ENCODE measurements at regions not wholly inside any gene's neighbourhood (a gene's known extent, or its start where the extent isn't known, plus 50 kb on each side); places are given as distances from the start of the nearest gene placed in this dataset.

DNA sequence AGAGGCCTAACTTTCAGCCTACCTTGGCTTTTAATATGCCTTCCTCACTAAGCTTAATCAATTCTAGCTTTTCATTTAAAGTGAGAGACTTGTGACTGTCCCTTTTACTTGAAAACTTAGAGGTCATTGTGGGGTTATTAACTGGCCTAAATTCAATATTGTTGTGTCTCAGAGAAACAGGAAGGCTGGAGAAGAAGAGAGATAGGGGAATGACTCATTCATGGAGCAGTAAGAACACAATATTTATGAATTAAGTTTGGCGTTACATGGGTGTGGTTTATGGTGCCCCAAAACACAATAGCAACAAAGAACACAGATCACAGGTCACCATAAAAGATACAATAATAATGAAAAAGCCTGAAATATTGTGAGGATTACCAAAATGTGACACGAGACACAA lies 612.1 kb downstream of the TBC1D4 start:
- Histone ChIP-seq H3K27ac (ENCODE audit: low read depth in 1 of 3, low read length in 2 of 3) (no peak overlapping the region), H3K4me3 (ENCODE audit: low read depth in 1 of 3, low read length in 3 of 3) (no peak overlapping the region), H3K36me3 (ENCODE audit: control insufficient read depth in 3 of 3, insufficient read depth in 2 of 3, low read depth in 1 of 3, low read length in 3 of 3) (no peaks in the 10 kb centered on the region), H3K9me3 (ENCODE audit: control insufficient read depth in 2 of 2, insufficient read depth in 1 of 2, low read depth in 1 of 2, low read length in 1 of 2) (no peaks in the 10 kb centered on the region), H3K27me3 (ENCODE audit: control insufficient read depth in 3 of 3, insufficient read depth in 3 of 3, low read length in 3 of 3) (no peaks in the 10 kb centered on the region), H3K4me1 (ENCODE audit: control insufficient read depth in 3 of 3, insufficient read depth in 2 of 3, low read depth in 1 of 3, low read length in 2 of 3) (no peaks in the 10 kb centered on the region)
- FAIRE-seq (no peak), DNase-seq (no peak)
- 59 to 73% (median 65%) methylated on average over 2 of the region's 2 CpGs for WGBS, 3 donors

DNA sequence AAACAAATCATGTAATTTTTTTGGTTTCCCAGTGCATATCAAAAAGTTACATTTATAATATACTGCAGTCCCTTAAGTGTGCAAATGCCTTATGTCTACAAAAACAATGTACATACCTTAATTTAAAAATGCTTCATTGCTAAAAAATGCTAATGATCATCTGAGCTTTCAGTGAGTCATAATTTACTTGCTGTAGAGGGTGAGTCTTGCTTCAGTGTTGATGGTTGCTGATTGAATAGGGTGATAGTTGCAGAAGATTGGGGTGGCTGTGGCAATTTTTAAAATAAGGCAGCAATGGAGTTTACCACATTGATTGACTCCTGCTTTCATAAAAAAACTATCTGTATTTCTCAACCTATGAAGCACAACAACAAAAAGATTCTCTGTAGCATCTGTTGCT lies 613.9 kb downstream of the TBC1D4 start:
- no peaks in the 10 kb centered on the region for H3K27me3 ChIP-seq (ENCODE audit: control insufficient read depth in 3 of 3, insufficient read depth in 3 of 3, low read length in 3 of 3)
- no peaks in the 10 kb centered on the region for H3K36me3 ChIP-seq (ENCODE audit: control insufficient read depth in 3 of 3, insufficient read depth in 2 of 3, low read depth in 1 of 3, low read length in 3 of 3)
- DNase-seq (no peak), FAIRE-seq (no peak)
- H3K27ac ChIP-seq (ENCODE audit: low read depth in 1 of 3, low read length in 2 of 3) = no peak overlapping the region
- H3K9me3 ChIP-seq (ENCODE audit: control insufficient read depth in 2 of 2, insufficient read depth in 1 of 2, low read depth in 1 of 2, low read length in 1 of 2) = no peaks in the 10 kb centered on the region
- no peak overlapping the region for H3K4me3 ChIP-seq (ENCODE audit: low read depth in 1 of 3, low read length in 3 of 3)
- no peaks in the 10 kb centered on the region for H3K4me1 ChIP-seq (ENCODE audit: control insufficient read depth in 3 of 3, insufficient read depth in 2 of 3, low read depth in 1 of 3, low read length in 2 of 3)

GRCh38 chr13:74867460-74867859 lies 614.5 kb downstream of the TBC1D4 start:
- FAIRE-seq (no peak), DNase-seq (no peak)
- Histone ChIP-seq H3K36me3 (ENCODE audit: control insufficient read depth in 3 of 3, insufficient read depth in 2 of 3, low read depth in 1 of 3, low read length in 3 of 3) (no peaks in the 10 kb centered on the region), H3K4me1 (ENCODE audit: control insufficient read depth in 3 of 3, insufficient read depth in 2 of 3, low read depth in 1 of 3, low read length in 2 of 3) (no peaks in the 10 kb centered on the region), H3K27me3 (ENCODE audit: control insufficient read depth in 3 of 3, insufficient read depth in 3 of 3, low read length in 3 of 3) (no peaks in the 10 kb centered on the region), H3K27ac (ENCODE audit: low read depth in 1 of 3, low read length in 2 of 3) (no peak overlapping the region), H3K4me3 (ENCODE audit: low read depth in 1 of 3, low read length in 3 of 3) (no peak overlapping the region), H3K9me3 (ENCODE audit: control insufficient read depth in 2 of 2, insufficient read depth in 1 of 2, low read depth in 1 of 2, low read length in 1 of 2) (no peaks in the 10 kb centered on the region)

GRCh38 chr13:74866101-74866500 lies 615.9 kb downstream of the TBC1D4 start:
- Histone ChIP-seq H3K36me3 (ENCODE audit: control insufficient read depth in 3 of 3, insufficient read depth in 2 of 3, low read depth in 1 of 3, low read length in 3 of 3) (no peaks in the 10 kb centered on the region), H3K27ac (ENCODE audit: low read depth in 1 of 3, low read length in 2 of 3) (no peak overlapping the region), H3K4me3 (ENCODE audit: low read depth in 1 of 3, low read length in 3 of 3) (no peak overlapping the region), H3K27me3 (ENCODE audit: control insufficient read depth in 3 of 3, insufficient read depth in 3 of 3, low read length in 3 of 3) (no peaks in the 10 kb centered on the region), H3K4me1 (ENCODE audit: control insufficient read depth in 3 of 3, insufficient read depth in 2 of 3, low read depth in 1 of 3, low read length in 2 of 3) (no peaks in the 10 kb centered on the region), H3K9me3 (ENCODE audit: control insufficient read depth in 2 of 2, insufficient read depth in 1 of 2, low read depth in 1 of 2, low read length in 1 of 2) (no peaks in the 10 kb centered on the region)
- whole genome bisulfite sequencing, 3 donors = 10 to 27% (median 16%) methylated on average over 1 of the region's 1 CpG
- FAIRE-seq (no peak), DNase-seq (no peak)

- Histone ChIP-seq H3K36me3 (ENCODE audit: control insufficient read depth in 3 of 3, insufficient read depth in 2 of 3, low read depth in 1 of 3, low read length in 3 of 3) (no peaks in the 10 kb centered on the region), H3K4me3 (ENCODE audit: low read depth in 1 of 3, low read length in 3 of 3) (no peak overlapping the region), H3K9me3 (ENCODE audit: control insufficient read depth in 2 of 2, insufficient read depth in 1 of 2, low read depth in 1 of 2, low read length in 1 of 2) (no peaks in the 10 kb centered on the region), H3K27ac (ENCODE audit: low read depth in 1 of 3, low read length in 2 of 3) (no peak overlapping the region), H3K27me3 (ENCODE audit: control insufficient read depth in 3 of 3, insufficient read depth in 3 of 3, low read length in 3 of 3) (no peaks in the 10 kb centered on the region), H3K4me1 (ENCODE audit: control insufficient read depth in 3 of 3, insufficient read depth in 2 of 3, low read depth in 1 of 3, low read length in 2 of 3) (no peaks in the 10 kb centered on the region)
- FAIRE-seq (no peak), DNase-seq (no peak)
These were observed 616.3 kb downstream of the TBC1D4 start for GRCh38 chr13:74865656-74866055.

DNA sequence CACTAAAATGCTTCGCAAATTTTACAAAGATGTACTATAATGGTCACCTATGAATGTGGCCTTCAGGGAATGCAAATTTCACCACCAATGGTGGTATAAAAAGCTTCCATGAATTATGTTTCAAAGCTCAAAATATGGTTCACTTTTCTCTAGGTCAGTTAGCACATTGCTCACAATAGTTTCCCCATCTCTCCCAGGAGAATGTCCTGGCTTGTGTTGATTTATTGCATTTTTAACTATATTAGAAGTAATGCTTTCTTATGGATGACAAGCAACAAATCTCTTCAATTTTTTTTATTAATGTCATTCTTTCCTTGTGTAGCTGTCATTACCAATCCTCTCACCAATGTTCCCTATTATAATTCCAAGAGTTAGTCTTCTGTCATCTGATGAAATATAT lies 621.2 kb downstream of the TBC1D4 start:
- DNase-seq = no peak

GRCh38 chr13:74850893-74851292 lies 631.1 kb downstream of the TBC1D4 start:
- WGBS, 3 donors = 15 to 58% (median 35%) methylated on average over 2 of the region's 2 CpGs
- Histone ChIP-seq H3K9me3 (ENCODE audit: control insufficient read depth in 2 of 2, insufficient read depth in 1 of 2, low read depth in 1 of 2, low read length in 1 of 2) (peaks cover 0 to 3% of the 10 kb centered on the region in 2 donors), H3K36me3 (ENCODE audit: control insufficient read depth in 3 of 3, insufficient read depth in 2 of 3, low read depth in 1 of 3, low read length in 3 of 3) (no peaks in the 10 kb centered on the region), H3K4me1 (ENCODE audit: control insufficient read depth in 3 of 3, insufficient read depth in 2 of 3, low read depth in 1 of 3, low read length in 2 of 3) (no peaks in the 10 kb centered on the region), H3K27ac (ENCODE audit: low read depth in 1 of 3, low read length in 2 of 3) (no peak overlapping the region), H3K4me3 (ENCODE audit: low read depth in 1 of 3, low read length in 3 of 3) (no peak overlapping the region), H3K27me3 (ENCODE audit: control insufficient read depth in 3 of 3, insufficient read depth in 3 of 3, low read length in 3 of 3) (no peaks in the 10 kb centered on the region)
- FAIRE-seq = no peak
- DNase-seq = no peak

More for the DNA sequence above, 621.2 kb downstream of the TBC1D4 start:
- FAIRE-seq = no peak
- Histone ChIP-seq H3K27me3 (ENCODE audit: control insufficient read depth in 3 of 3, insufficient read depth in 3 of 3, low read length in 3 of 3) (peaks cover 0 to 2% (median 0%) of the 10 kb centered on the region in 3 donors), H3K4me3 (ENCODE audit: low read depth in 1 of 3, low read length in 3 of 3) (no peak overlapping the region), H3K9me3 (ENCODE audit: control insufficient read depth in 2 of 2, insufficient read depth in 1 of 2, low read depth in 1 of 2, low read length in 1 of 2) (no peaks in the 10 kb centered on the region), H3K4me1 (ENCODE audit: control insufficient read depth in 3 of 3, insufficient read depth in 2 of 3, low read depth in 1 of 3, low read length in 2 of 3) (no peaks in the 10 kb centered on the region), H3K36me3 (ENCODE audit: control insufficient read depth in 3 of 3, insufficient read depth in 2 of 3, low read depth in 1 of 3, low read length in 3 of 3) (no peaks in the 10 kb centered on the region), H3K27ac (ENCODE audit: low read depth in 1 of 3, low read length in 2 of 3) (no peak overlapping the region)
- WGBS, 3 donors = 91 to 94% (median 92%) methylated on average over 1 of the region's 1 CpG

DNA sequence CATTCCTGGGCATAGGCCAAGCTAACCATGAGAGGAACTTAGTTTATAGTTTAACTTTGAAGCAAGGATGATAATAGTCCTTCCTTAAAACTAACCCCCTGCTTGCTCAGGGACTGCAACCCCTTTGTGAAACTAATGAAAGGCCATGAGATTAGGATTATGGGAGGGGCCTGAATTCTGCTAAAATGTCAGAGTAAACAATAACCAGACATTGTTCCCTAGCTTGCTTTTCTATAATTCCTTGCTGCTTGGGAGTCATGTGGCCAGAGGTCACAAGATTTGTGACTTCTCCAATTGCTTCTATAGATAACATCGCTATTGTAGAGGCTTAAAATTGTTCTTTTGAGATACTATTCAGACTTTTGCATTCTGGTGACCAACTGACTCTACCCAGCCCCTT lies 634.0 kb downstream of the TBC1D4 start:
- DNase-seq (no peak), FAIRE-seq (no peak)
- H3K9me3 ChIP-seq (ENCODE audit: control insufficient read depth in 2 of 2, insufficient read depth in 1 of 2, low read depth in 1 of 2, low read length in 1 of 2) = peaks cover 0 to 3% of the 10 kb centered on the region in 2 donors
- no peaks in the 10 kb centered on the region for H3K4me1 ChIP-seq (ENCODE audit: control insufficient read depth in 3 of 3, insufficient read depth in 2 of 3, low read depth in 1 of 3, low read length in 2 of 3)
- no peak overlapping the region for H3K4me3 ChIP-seq (ENCODE audit: low read depth in 1 of 3, low read length in 3 of 3)
- no peaks in the 10 kb centered on the region for H3K27me3 ChIP-seq (ENCODE audit: control insufficient read depth in 3 of 3, insufficient read depth in 3 of 3, low read length in 3 of 3)
- 64 to 74% (median 65%) methylated on average over 1 of the region's 1 CpG for WGBS, 3 donors
- no peak overlapping the region for H3K27ac ChIP-seq (ENCODE audit: low read depth in 1 of 3, low read length in 2 of 3)
- H3K36me3 ChIP-seq (ENCODE audit: control insufficient read depth in 3 of 3, insufficient read depth in 2 of 3, low read depth in 1 of 3, low read length in 3 of 3) = no peaks in the 10 kb centered on the region

GRCh38 chr13:74845806-74846205 lies 636.2 kb downstream of the TBC1D4 start:
- no peak for DNase-seq
- Histone ChIP-seq H3K4me3 (ENCODE audit: low read depth in 1 of 3, low read length in 3 of 3) (no peak overlapping the region), H3K9me3 (ENCODE audit: control insufficient read depth in 2 of 2, insufficient read depth in 1 of 2, low read depth in 1 of 2, low read length in 1 of 2) (peaks cover 0 to 3% of the 10 kb centered on the region in 2 donors), H3K36me3 (ENCODE audit: control insufficient read depth in 3 of 3, insufficient read depth in 2 of 3, low read depth in 1 of 3, low read length in 3 of 3) (no peaks in the 10 kb centered on the region), H3K27me3 (ENCODE audit: control insufficient read depth in 3 of 3, insufficient read depth in 3 of 3, low read length in 3 of 3) (no peaks in the 10 kb centered on the region), H3K27ac (ENCODE audit: low read depth in 1 of 3, low read length in 2 of 3) (no peak overlapping the region), H3K4me1 (ENCODE audit: control insufficient read depth in 3 of 3, insufficient read depth in 2 of 3, low read depth in 1 of 3, low read length in 2 of 3) (no peaks in the 10 kb centered on the region)
- FAIRE-seq = no peak
